MM.1S (cell line): ENCODE measurements at regions not wholly inside any gene's neighbourhood (a gene's known extent, or its start where the extent isn't known, plus 50 kb on each side); places are given as distances from the start of the nearest gene placed in this dataset.

Experiments used
- DNase-seq: peaks from one replicate; pipeline ENCODE4 v3.0.0-alpha.2; 2015
- H2AFZ ChIP-seq: fragments of 300-600 bp; sonication (generic); 2 replicates; pipeline ENCODE4 v1.6.0; 2016; ENCODE audit warnings: antibody characterized with exemption, low read length
- H3F3A ChIP-seq: fragments of 300-600 bp; sonication (generic); 2 replicates; pipeline ENCODE4 v1.6.1; 2016; ENCODE audit warnings: mild to moderate bottlenecking, antibody characterized with exemption, low read length, moderate library complexity, mixed read lengths; ENCODE audit not compliant: insufficient read depth
- H3K27ac ChIP-seq: fragments of 300-600 bp; sonication (generic); 2 replicates; pipeline ENCODE4 v1.5.1; 2016; ENCODE audit warnings: mild to moderate bottlenecking, low read length
- H3K27me3 ChIP-seq: fragments of 300-600 bp; sonication (generic); replicated peaks from 2 replicates; pipeline ENCODE4 v1.6.0; 2016; ENCODE audit warnings: low read length; ENCODE audit not compliant: insufficient read depth
- H3K36me3 ChIP-seq: fragments of 300-600 bp; sonication (generic); replicated peaks from 2 replicates; pipeline ENCODE4 v1.6.1; 2016; ENCODE audit warnings: mild to moderate bottlenecking, low read length, mixed read lengths; ENCODE audit not compliant: insufficient read depth
- H3K4me1 ChIP-seq: fragments of 300-600 bp; sonication (generic); 2 replicates; pipeline ENCODE4 v1.6.1; 2016; ENCODE audit warnings: low read length, mixed read lengths
- H3K4me2 ChIP-seq: fragments of 300-600 bp; sonication (generic); 2 replicates; pipeline ENCODE4 v1.6.0; 2016; ENCODE audit warnings: low read depth, low read length
- H3K4me3 ChIP-seq: fragments of 300-600 bp; sonication (generic); 2 replicates; pipeline ENCODE4 v1.5.1; 2016; ENCODE audit warnings: low read length, mixed read lengths
- H3K79me2 ChIP-seq: fragments of 300-600 bp; sonication (generic); 2 replicates; pipeline ENCODE4 v1.6.1; 2016; ENCODE audit warnings: mixed run types, low read length, mixed read lengths
- H3K9ac ChIP-seq: fragments of 300-600 bp; sonication (generic); 2 replicates; pipeline ENCODE4 v1.6.1; 2016; ENCODE audit warnings: low read length, mixed read lengths
- H3K9me2 ChIP-seq: fragments of 300-600 bp; sonication (generic); replicated peaks from 2 replicates; pipeline ENCODE4 v1.6.1; 2016; ENCODE audit warnings: mild to moderate bottlenecking, low read length, mixed read lengths; ENCODE audit not compliant: insufficient read depth
- H3K9me3 ChIP-seq: fragments of 300-600 bp; sonication (generic); replicated peaks from 2 replicates; pipeline ENCODE4 v1.6.1; 2016; ENCODE audit warnings: mild to moderate bottlenecking, low read length, mixed read lengths; ENCODE audit not compliant: insufficient read depth
- H4K20me1 ChIP-seq: fragments of 300-600 bp; sonication (generic); 2 replicates; pipeline ENCODE4 v1.6.1; 2016; ENCODE audit warnings: mild to moderate bottlenecking, low read length, moderate library complexity, mixed read lengths; ENCODE audit not compliant: insufficient read depth
- CTCF ChIP-seq: fragments of 300-600 bp; sonication (generic); IDR thresholded peaks from 2 replicates; pipeline ENCODE4 v1.5.1; 2016; ENCODE audit warnings: antibody characterized with exemption, low read length, mixed read lengths
- EZH2 ChIP-seq: fragments of 300-600 bp; sonication (generic); optimal IDR thresholded peaks from 2 replicates; pipeline ENCODE3; 2017; ENCODE audit warnings: low read depth, mild to moderate bottlenecking, antibody characterized with exemption, low read length, mixed read lengths
- EZH2phosphoT487 ChIP-seq: fragments of 300-600 bp; sonication (generic); IDR thresholded peaks from 2 replicates; pipeline ENCODE4 v1.6.1; 2018; ENCODE audit warnings: antibody characterized with exemption, low read length

- no peak overlapping the region for H3K4me3 ChIP-seq
- H2AFZ ChIP-seq, result no peak overlapping the region
- H3F3A ChIP-seq, result no peaks in the 10 kb centered on the region
- no peaks in the 10 kb centered on the region for H3K9me2 ChIP-seq
- no peak overlapping the region for H3K9ac ChIP-seq
- no peaks in the 10 kb centered on the region for H3K36me3 ChIP-seq
- no peaks in the 10 kb centered on the region for H3K9me3 ChIP-seq
- no peaks in the 10 kb centered on the region for H3K27me3 ChIP-seq
- no peaks in the 10 kb centered on the region for H3K79me2 ChIP-seq
- no peaks in the 10 kb centered on the region for H3K4me1 ChIP-seq
- DNase-seq, result no peak
- H3K4me2 ChIP-seq, result no peak overlapping the region
- TF ChIP-seq CTCF (no peak), EZH2phosphoT487 (no peak), EZH2 (no peak)
- no peaks in the 10 kb centered on the region for H4K20me1 ChIP-seq
- no peak overlapping the region for H3K27ac ChIP-seq
Measured at GRCh38 chr5:22926574-22926973, 73.4 kb upstream of the CDH12 start.

- TF ChIP-seq EZH2, result no peak
- no peak for TF ChIP-seq CTCF
- no peak for TF ChIP-seq EZH2phosphoT487
- Histone ChIP-seq H3K9me2 (no peaks in the 10 kb centered on the region), H3F3A (no peaks in the 10 kb centered on the region), H2AFZ (no peak overlapping the region), H3K36me3 (no peaks in the 10 kb centered on the region), H3K79me2 (no peaks in the 10 kb centered on the region), H3K4me2 (no peak overlapping the region), H3K4me1 (no peaks in the 10 kb centered on the region), H3K9ac (no peak overlapping the region), H3K4me3 (no peak overlapping the region), H3K9me3 (no peaks in the 10 kb centered on the region), H3K27ac (no peak overlapping the region), H4K20me1 (no peaks in the 10 kb centered on the region), H3K27me3 (no peaks in the 10 kb centered on the region)
- no peak for DNase-seq
Measured at GRCh38 chr5:22918511-22918910, 65.4 kb upstream of the CDH12 start.

GRCh38 chr5:22916393-22916792 is 63.2 kb upstream of the CDH12 start:
- Histone ChIP-seq H3K27me3 (no peaks in the 10 kb centered on the region), H3K79me2 (no peaks in the 10 kb centered on the region), H3K27ac (no peak overlapping the region), H3K9me2 (no peaks in the 10 kb centered on the region; the same call in 1 of the 2 replicates), H3K4me1 (no peaks in the 10 kb centered on the region), H3K36me3 (no peaks in the 10 kb centered on the region), H3K4me3 (no peak overlapping the region), H3K4me2 (no peak overlapping the region), H3K9me3 (no peaks in the 10 kb centered on the region), H3F3A (no peaks in the 10 kb centered on the region), H3K9ac (no peak overlapping the region), H4K20me1 (no peaks in the 10 kb centered on the region), H2AFZ (no peak overlapping the region)
- DNase-seq, result no peak
- no peak for TF ChIP-seq EZH2
- TF ChIP-seq EZH2phosphoT487, result no peak
- TF ChIP-seq CTCF, result no peak
